C4-2B (cell line): ENCODE measurements at regions not wholly inside any gene's neighbourhood (a gene's known extent, or its start where the extent isn't known, plus 50 kb on each side); places are given as distances from the start of the nearest gene placed in this dataset.

Experiments used
- H3K27ac ChIP-seq: fragments of 450-650 bp; 2 replicates; pipeline ENCODE4 v1.5.1; 2017
- ZFX ChIP-seq: fragments of 450-650 bp; IDR thresholded peaks from 2 replicates; pipeline ENCODE4 v1.6.1; 2017
- TF ChIP-seq, protein P1 (sequence below): fragments of 450-650 bp; conservative IDR thresholded peaks from 2 replicates; pipeline ENCODE4 v1.5.1; 2017; ENCODE audit warnings: mild to moderate bottlenecking

DNA sequence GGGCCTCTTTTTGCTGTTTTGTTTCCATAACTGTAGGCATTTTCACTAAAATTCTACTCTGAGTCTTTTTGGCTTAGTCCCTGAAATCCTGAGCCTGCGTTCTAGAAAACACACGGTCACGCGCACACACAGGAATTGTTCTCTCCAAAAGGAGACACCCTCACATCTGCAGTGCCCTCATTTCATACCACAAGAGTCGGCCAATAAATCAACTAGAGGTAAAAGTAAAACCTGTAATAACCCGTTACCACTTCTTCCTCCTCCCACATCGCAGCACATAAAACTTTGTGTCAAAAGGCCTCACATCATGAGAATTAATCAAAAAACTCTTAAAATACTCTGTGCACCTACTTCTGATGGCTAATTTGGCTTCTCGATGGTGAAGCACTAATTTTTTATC, 133.3 kb upstream of the MGMT start:
- no peak overlapping the region for H3K27ac ChIP-seq

DNA sequence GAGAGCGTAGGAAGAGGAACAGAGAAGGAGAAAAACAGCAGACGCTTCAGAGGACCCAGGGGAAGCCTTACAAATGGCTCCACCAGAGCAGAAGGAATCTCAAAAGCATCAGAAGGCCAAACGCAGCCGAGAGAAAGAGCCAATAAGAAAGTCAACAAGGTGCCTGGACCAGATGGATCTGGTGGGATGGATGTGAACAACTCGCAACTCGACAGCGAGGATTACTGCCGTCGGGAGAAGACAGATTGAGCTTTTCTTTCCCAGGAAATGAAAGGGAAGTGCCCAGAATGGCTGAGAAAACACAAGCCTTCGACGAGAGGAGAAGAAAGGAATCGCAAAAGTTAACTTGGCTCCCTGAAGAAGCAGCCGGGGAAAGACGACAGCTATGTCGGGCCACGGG, 132.8 kb upstream of the MGMT start:
- no peak overlapping the region for H3K27ac ChIP-seq
- TF ChIP-seq ZFX = no peak
- TF ChIP-seq, protein P1, sequence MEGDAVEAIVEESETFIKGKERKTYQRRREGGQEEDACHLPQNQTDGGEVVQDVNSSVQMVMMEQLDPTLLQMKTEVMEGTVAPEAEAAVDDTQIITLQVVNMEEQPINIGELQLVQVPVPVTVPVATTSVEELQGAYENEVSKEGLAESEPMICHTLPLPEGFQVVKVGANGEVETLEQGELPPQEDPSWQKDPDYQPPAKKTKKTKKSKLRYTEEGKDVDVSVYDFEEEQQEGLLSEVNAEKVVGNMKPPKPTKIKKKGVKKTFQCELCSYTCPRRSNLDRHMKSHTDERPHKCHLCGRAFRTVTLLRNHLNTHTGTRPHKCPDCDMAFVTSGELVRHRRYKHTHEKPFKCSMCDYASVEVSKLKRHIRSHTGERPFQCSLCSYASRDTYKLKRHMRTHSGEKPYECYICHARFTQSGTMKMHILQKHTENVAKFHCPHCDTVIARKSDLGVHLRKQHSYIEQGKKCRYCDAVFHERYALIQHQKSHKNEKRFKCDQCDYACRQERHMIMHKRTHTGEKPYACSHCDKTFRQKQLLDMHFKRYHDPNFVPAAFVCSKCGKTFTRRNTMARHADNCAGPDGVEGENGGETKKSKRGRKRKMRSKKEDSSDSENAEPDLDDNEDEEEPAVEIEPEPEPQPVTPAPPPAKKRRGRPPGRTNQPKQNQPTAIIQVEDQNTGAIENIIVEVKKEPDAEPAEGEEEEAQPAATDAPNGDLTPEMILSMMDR = no peak

More for the DNA sequence above, 133.3 kb upstream of the MGMT start:
- TF ChIP-seq, protein P1 = no peak
- TF ChIP-seq ZFX = no peak

DNA sequence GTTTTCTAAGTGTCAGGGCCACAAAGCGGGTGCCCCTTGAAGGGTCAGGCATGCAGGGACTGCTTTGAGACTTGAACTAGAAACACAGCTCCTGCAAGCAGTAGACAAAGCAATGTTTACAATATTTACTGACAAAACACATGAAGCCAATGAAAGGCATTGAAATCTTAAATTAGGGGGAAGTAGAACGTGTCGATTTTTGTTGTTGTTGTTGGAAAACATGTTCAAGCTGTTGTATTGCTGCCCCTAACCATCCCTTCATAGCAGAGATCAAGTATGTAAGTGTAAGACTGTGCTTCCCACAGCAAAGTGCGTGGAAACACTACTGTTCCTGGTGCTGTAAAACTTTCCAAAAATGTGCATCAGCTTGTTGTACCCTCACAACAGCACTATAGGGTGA, 131.6 kb upstream of the MGMT start:
- no peak overlapping the region for H3K27ac ChIP-seq
- TF ChIP-seq ZFX = no peak
- TF ChIP-seq, protein P1 = no peak

DNA sequence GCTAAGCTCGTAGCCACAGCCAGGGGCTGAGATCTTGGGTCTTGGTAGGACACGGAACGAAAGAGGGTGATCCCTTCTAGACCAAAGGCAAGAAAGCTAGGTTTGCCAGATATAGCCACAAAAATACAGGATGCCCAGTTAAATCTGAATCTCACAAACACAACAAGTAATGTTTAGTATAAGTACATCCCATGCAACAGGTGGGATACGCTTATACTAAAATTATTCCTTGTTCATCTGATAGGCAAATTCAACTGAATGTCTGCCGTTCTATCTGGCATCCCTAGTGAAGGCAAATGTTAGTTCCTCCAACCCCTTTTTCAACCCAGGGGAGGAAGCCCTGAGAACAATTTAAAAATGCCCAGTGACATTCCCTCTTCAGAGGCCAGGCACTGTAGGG, 131.1 kb upstream of the MGMT start:
- H3K27ac ChIP-seq = no peak overlapping the region
- TF ChIP-seq, protein P1 = no peak
- no peak for TF ChIP-seq ZFX

DNA sequence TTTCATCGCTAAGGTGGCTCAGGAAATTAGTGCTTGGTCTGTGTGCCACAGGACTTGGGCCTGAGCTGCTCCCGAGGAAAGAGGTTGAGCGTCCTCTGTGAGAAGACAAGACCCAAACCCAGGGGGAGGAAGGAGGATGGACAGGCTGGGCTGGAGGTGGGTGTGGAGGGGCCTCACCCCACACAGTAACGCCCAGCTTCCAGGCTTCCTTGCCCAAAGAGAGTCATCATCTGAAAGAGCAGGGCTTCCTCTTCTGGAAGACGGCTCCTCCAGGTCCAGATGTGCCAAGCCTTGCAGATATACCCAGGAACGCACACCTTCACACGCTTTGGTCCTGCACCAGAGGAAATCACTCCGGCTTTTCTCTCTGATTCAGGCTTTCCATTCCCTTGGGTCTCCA, 127.8 kb upstream of the MGMT start:
- no peak overlapping the region for H3K27ac ChIP-seq
- no peak for TF ChIP-seq ZFX
- TF ChIP-seq, protein P1 = no peak

DNA sequence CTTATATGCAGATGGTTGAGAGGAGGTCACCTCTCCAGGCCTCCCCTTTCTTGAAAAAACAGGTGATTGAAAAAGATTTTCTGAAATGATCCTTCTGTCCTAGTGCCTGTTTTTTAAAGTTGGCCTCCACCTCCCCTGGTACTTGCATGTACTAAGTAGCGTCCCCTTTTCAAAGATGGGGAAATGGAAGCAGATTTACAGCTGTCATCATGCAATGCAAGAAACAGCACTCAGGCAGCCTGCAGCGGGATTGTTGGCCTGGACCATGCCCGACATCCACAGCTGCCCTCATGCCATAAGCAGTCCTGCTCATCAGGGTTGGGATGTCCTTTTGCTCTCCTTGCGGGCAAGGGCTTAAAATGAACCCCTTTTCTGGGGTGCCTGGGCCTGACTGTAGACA, 127.2 kb upstream of the MGMT start:
- TF ChIP-seq ZFX = no peak
- TF ChIP-seq, protein P1 = no peak
- no peak overlapping the region for H3K27ac ChIP-seq

DNA sequence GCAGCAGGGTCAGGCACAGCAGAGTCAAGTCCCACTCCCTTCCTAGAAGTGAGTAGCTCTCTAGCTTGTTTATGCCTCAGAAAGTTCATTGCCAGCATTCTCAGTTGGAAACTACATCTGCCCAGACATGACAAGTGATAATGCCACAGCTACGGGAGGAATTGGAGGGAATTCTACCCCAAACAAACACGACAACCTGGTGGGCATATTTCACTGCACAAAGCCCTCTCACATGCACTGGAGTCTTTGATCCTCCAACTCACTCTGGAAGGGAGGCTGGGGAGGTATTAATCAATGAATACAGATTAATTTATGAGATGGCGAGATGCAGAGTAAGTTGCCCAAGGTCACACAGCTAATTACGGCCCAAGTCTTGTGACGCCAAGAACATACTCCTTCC, 126.0 kb upstream of the MGMT start:
- TF ChIP-seq, protein P1 = no peak
- TF ChIP-seq ZFX = no peak
- H3K27ac ChIP-seq = no peak overlapping the region
